Retinal pigment epithelial cell (primary cell): ENCODE measurements at regions not wholly inside any gene's neighbourhood (a gene's known extent, or its start where the extent isn't known, plus 50 kb on each side); places are given as distances from the start of the nearest gene placed in this dataset.

Experiments
- DNase-seq: peaks from one replicate; pipeline ENCODE4 v3.0.0-alpha.2; 2010; ENCODE audit warnings: low read depth
- H3K4me3 ChIP-seq: 2 replicates; pipeline ENCODE4 v1.5.1; 2011; ENCODE audit warnings: mild to moderate bottlenecking, low read length, control low read depth, moderate library complexity
- TF ChIP-seq, protein P1 (sequence below): conservative IDR thresholded peaks from 2 replicates; pipeline ENCODE4 v1.5.1; 2011; ENCODE audit warnings: low read depth, low read length, control low read depth, inconsistent platforms

DNA sequence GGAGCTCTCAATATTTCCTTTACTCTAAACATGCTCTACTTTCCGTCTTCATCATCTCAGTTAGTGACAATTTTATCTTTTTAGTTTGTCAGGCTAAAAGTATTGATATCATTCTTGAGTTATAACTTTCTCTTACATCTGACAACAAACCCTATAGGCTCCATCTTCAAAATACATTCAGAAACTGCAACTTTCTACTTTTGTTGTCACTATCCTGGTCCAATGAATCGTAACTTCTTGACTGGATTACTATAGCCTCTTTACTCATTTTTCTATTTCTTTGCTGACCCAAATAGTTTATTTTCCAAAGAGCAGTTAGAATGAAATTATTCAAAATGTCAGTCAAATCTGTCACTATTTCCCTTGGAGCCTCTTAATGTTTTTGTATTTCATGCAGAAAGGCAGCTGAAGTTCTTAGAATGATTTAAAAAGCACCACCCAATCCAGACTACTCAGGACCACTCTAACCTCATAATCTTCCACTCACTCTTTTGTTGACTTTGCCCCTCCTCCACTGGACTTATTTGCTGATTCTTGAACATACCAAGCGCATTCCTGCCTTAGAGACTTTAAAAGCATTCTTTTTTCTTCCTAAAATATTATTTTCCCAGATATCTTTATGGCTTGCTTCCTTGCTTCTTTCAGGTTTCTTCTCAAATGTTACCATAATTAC, 119.9 kb upstream of the CBLB start:
- TF ChIP-seq, protein P1, sequence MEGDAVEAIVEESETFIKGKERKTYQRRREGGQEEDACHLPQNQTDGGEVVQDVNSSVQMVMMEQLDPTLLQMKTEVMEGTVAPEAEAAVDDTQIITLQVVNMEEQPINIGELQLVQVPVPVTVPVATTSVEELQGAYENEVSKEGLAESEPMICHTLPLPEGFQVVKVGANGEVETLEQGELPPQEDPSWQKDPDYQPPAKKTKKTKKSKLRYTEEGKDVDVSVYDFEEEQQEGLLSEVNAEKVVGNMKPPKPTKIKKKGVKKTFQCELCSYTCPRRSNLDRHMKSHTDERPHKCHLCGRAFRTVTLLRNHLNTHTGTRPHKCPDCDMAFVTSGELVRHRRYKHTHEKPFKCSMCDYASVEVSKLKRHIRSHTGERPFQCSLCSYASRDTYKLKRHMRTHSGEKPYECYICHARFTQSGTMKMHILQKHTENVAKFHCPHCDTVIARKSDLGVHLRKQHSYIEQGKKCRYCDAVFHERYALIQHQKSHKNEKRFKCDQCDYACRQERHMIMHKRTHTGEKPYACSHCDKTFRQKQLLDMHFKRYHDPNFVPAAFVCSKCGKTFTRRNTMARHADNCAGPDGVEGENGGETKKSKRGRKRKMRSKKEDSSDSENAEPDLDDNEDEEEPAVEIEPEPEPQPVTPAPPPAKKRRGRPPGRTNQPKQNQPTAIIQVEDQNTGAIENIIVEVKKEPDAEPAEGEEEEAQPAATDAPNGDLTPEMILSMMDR: no peak
- H3K4me3 ChIP-seq: no peak overlapping the region
- no peak for DNase-seq

DNA sequence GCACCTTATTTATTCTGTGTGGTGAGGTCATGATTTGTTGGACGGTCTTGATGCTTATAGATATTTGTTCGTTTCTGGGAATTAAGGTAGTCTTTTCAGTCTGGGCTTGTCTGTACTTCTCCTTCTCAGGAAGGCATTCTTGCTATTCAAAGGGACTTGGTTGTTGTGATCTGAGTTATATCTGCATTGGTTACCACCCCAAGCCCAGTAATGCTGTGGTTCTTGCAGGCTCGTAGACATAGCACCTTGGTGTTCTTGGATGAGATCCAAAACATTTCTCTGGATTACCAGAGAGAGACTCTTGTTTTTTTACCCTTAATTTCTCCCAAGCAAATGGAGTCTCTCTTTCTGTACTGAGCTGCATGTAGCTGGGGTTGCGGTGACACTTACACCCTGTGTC, 128.0 kb upstream of the CBLB start:
- no peak overlapping the region for H3K4me3 ChIP-seq

DNA sequence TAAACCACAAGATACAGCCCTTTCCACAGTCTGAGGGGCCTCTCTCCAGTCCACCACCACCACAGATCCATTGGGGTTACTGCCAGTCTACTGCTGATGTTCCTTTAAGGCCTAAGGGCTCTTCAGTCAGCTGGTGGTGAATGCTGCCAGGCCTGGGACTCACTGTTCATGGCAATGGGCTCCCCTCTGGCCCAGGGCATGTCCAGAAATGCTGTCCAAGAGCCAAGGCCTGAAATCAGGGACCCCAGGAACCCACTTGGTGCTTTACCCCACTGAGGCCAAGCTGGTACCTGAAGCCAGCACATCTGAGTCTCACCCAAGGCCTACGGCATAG, 128.6 kb upstream of the CBLB start:
- no peak for DNase-seq
- TF ChIP-seq, protein P1: no peak
- no peak overlapping the region for H3K4me3 ChIP-seq

More for the DNA sequence above, 128.0 kb upstream of the CBLB start:
- TF ChIP-seq, protein P1: no peak
- no peak for DNase-seq

DNA sequence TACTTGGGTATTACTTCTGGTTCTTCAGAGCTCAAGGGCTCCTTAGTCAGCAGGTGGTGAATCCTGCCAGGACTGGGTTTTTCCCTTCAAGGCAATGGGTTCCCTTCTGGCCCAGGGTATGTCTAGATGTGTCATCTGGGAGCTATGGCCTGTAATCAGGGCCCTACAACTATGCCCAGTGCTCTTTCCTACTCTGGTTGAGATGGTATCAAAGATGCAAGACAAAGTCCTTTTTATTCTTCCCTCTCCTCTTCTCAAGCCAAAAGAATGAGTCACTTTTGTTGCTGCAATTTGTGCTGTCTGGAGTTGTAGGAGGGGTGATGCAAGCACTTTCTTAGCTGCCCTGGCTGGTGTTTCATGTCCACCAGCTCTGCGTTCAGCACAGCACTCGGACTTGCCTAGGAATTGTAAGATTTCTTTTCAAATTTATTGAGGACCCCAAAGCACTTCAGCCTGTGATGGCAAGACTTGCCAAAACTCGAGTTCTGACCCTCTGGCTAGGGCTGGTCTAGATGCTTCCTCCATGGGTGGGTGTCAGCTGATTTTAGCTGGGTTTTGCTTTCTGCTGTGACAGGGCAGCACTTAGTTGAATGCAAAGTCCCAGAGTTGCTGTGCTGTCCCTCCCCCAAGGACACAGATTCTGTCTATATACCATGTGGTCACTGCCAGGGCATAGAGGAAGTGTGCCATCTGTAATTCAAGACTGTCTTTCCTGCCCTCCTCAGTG, 129.2 kb upstream of the CBLB start:
- TF ChIP-seq, protein P1: no peak
- H3K4me3 ChIP-seq: no peak overlapping the region

DNA sequence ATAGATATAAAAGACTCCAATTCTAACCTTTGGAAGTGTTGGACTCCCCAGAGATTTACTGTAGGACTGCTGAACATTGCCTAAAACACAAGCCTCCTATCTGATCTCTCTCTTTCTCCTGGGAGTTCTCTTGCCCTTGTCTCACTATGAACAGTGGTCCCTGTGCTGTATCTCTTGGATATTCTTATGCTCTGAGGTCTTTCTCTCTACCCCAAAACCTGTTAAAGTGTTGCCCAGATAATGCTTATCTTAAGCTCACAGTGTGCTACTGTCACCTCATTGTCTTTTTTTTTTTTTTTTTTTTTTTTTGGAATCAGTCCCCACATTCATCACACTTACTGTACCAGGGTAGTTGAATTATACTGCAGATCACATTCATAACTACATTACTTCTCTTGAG, 131.0 kb upstream of the CBLB start:
- DNase-seq: no peak
- TF ChIP-seq, protein P1: no peak

More for the DNA sequence above, 129.2 kb upstream of the CBLB start:
- DNase-seq: peak; percentile 81

DNA sequence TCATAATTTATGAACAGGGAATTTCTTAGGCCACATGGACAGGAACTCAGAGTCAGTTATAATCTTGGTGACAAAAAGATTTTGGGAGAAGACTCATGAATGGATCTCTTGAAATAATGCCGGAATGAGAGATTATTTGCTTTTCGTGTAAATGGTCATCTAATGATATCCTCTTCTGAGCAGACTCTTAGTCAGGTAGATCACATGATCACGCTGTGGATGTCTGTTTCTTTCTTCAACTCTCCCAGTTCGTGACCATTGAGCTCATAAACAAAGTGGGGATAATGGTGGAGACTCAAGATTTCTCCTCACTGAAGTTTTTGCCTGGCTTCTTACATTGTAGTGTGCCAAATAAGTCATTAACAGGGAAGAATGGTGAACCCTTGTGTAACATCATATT, 133.1 kb upstream of the CBLB start:
- TF ChIP-seq, protein P1: no peak
- H3K4me3 ChIP-seq: no peak overlapping the region
- DNase-seq: no peak

More for the DNA sequence above, 131.0 kb upstream of the CBLB start:
- no peak overlapping the region for H3K4me3 ChIP-seq
